ENCODE measurements at regions not wholly inside any gene's neighbourhood (a gene's known extent, or its start where the extent isn't known, plus 50 kb on each side); places are given as distances from the start of the nearest gene placed in this dataset.
"Not testable (repeated sequence)": the region's sequence is repeated elsewhere in the genome, so short reads cannot be mapped to it uniquely, and the experiment has no call there.

GRCh38 chr4:177951026-177951425 is 508.8 kb upstream of the AGA start:
- no peak for DNase-seq (ENCODE audit: low read depth)

- DNase-seq (ENCODE audit: low read depth): no peak
Measured at GRCh38 chr4:177952723-177953122, 510.5 kb upstream of the AGA start.

GRCh38 chr4:177957596-177958360 is 515.5 kb upstream of the AGA start:
- DNase-seq (ENCODE audit: low read depth): no peak

- no peak for DNase-seq (ENCODE audit: low read depth)
Measured at GRCh38 chr4:177960566-177960965, 518.3 kb upstream of the AGA start.

GRCh38 chr4:177961761-177962380 is 519.6 kb upstream of the AGA start:
- no peak for DNase-seq (ENCODE audit: low read depth)

- DNase-seq (ENCODE audit: low read depth): no peak
Measured at GRCh38 chr4:177964061-177964460, 521.8 kb upstream of the AGA start.

GRCh38 chr4:177964693-177965168 is 522.5 kb upstream of the AGA start:
- DNase-seq (ENCODE audit: low read depth): no peak

- DNase-seq (ENCODE audit: low read depth): no peak
Measured at GRCh38 chr4:177967328-177967727, 525.1 kb upstream of the AGA start.

GRCh38 chr4:177968817-177969442 is 526.7 kb upstream of the AGA start:
- no peak for DNase-seq (ENCODE audit: low read depth)

- DNase-seq (ENCODE audit: low read depth): no peak
Measured at GRCh38 chr4:177974461-177974860, 532.2 kb upstream of the AGA start.

- no peak for DNase-seq (ENCODE audit: low read depth)
Measured at GRCh38 chr4:177975315-177975987, 533.2 kb upstream of the AGA start.

- DNase-seq (ENCODE audit: low read depth): no peak
Measured at GRCh38 chr4:177986236-177986635, 544.0 kb upstream of the AGA start.

- no peak for DNase-seq (ENCODE audit: low read depth)
Measured at GRCh38 chr4:177987896-177988295, 545.7 kb upstream of the AGA start.

- no peak for DNase-seq (ENCODE audit: low read depth)
Measured at GRCh38 chr4:177989503-177990201, 547.4 kb upstream of the AGA start.

GRCh38 chr4:178003098-178003657 is 560.9 kb upstream of the AGA start:
- no peak for DNase-seq (ENCODE audit: low read depth)

- DNase-seq (ENCODE audit: low read depth): no peak
Measured at GRCh38 chr4:178010596-178010995, 568.4 kb upstream of the AGA start.

GRCh38 chr4:178015046-178015445 is 572.8 kb upstream of the AGA start:
- DNase-seq (ENCODE audit: low read depth): not testable (repeated sequence)

- DNase-seq (ENCODE audit: low read depth): no peak
Measured at GRCh38 chr4:178026999-178027398, 584.8 kb upstream of the AGA start.

- DNase-seq (ENCODE audit: low read depth): no peak
Measured at GRCh38 chr4:178027796-178028195, 585.6 kb upstream of the AGA start.

GRCh38 chr4:178028481-178028880 is 586.2 kb upstream of the AGA start:
- no peak for DNase-seq (ENCODE audit: low read depth)

GRCh38 chr4:178037459-178038214 is 595.4 kb upstream of the AGA start:
- DNase-seq (ENCODE audit: low read depth): no peak
